K562 (cell line): ENCODE measurements at regions not wholly inside any gene's neighbourhood (a gene's known extent, or its start where the extent isn't known, plus 50 kb on each side); places are given as distances from the start of the nearest gene placed in this dataset.

Source experiments
- ATAC-seq: fragments of 200-7000 bp; cut with Tn5 transposase; 3 replicates; pipeline ENCODE4 v1.9.1; 2020; ENCODE audit warnings: moderate library complexity
- BruUV-seq: library from RNA; stranded (reverse); fragments of 400-500 nt; replicated peaks from 2 replicates; lab custom pipeline; 2021; lab: Mats Ljungman, UMichigan
- CTCF ChIA-PET: fragments of 300-600 bp; formaldehyde crosslinking; extraction: SDS; loops from one replicate; lab custom pipeline; 2021; ENCODE audit warnings: low intra/inter-chr PET ratio; lab: Yijun Ruan, JAX
- POLR2A ChIA-PET: fragments of 300-600, 350-650 bp; sonication (Branson Sonifier 250); formaldehyde crosslinking; extraction: SDS; loops from one replicate; lab custom pipeline; 2021; ENCODE audit warnings: antibody characterized with exemption, inconsistent platforms; lab: Yijun Ruan, JAX
- DNase-seq, 4 experiments: peaks; one replicate each; pipeline versions ENCODE4 v3.0.0 to v3.0.0-alpha.2; 2011 to 2018; ENCODE audit warnings: low spot score in 3 of 4, mixed read lengths in 3 of 4; ENCODE audit errors: extremely low read depth in 1 of 4
- FAIRE-seq: peaks from 2 replicates; lab custom pipeline; 2011; peaks lifted over from hg19 to GRCh38; lab: Jason Lieb, UNC
- H2AFZ ChIP-seq: 2 replicates; pipeline ENCODE4 v1.6.0; 2011; ENCODE audit warnings: low read depth, low read length, control low read depth, inconsistent platforms
- H3K27ac ChIP-seq: fragments of 200-600 bp; 3 replicates; pipeline ENCODE4 v1.8.0; 2011; ENCODE audit warnings: low read depth, mild to moderate bottlenecking, control low read depth, inconsistent platforms, low read length, moderate library complexity, mixed read lengths; ENCODE audit errors: extremely low read depth
- H3K27me3 ChIP-seq, 2 experiments: fragments of 300-600 bp in 1 of 2; 2 replicates in 1 of 2; 3 replicates in 1 of 2; pipeline versions ENCODE4 v1.6.0 to v1.8.0; 2011; ENCODE audit warnings: inconsistent platforms in 2 of 2, low read length in 2 of 2, mild to moderate bottlenecking in 1 of 2, mixed read lengths in 1 of 2, moderate library complexity in 1 of 2; ENCODE audit not compliant: control insufficient read depth in 2 of 2, insufficient read depth in 2 of 2
- H3K36me3 ChIP-seq: fragments of 300-600 bp; 3 replicates; pipeline ENCODE4 v1.8.0; 2011; ENCODE audit warnings: mild to moderate bottlenecking, low read length, inconsistent platforms; ENCODE audit not compliant: control insufficient read depth, insufficient read depth
- H3K4me1 ChIP-seq, 2 experiments: fragments of 200-600 bp in 1 of 2; replicated peaks in 1 of 2; 2 replicates in 1 of 2; 3 replicates in 1 of 2; pipeline versions ENCODE4 v1.5.1 to v1.8.0; 2011; ENCODE audit warnings: inconsistent platforms in 2 of 2, low read length in 2 of 2, mild to moderate bottlenecking in 1 of 2, mixed read lengths in 1 of 2, moderate library complexity in 1 of 2; ENCODE audit not compliant: control insufficient read depth in 2 of 2, insufficient read depth in 2 of 2
- H3K4me2 ChIP-seq: 2 replicates; pipeline ENCODE4 v1.6.1; 2011; ENCODE audit warnings: low read length, control low read depth, inconsistent platforms, mixed read lengths; ENCODE audit not compliant: insufficient read depth
- H3K4me3 ChIP-seq: fragments of 200-600 bp; sonication (generic), shearing (Covaris generic); 2 replicates; pipeline ENCODE4 v1.5.1; 2016; ENCODE audit warnings: control low read depth, inconsistent platforms
- H3K79me2 ChIP-seq: fragments of 200-600 bp; 3 replicates; pipeline ENCODE4 v1.8.0; 2011; ENCODE audit warnings: low read length, inconsistent platforms; ENCODE audit not compliant: control insufficient read depth, insufficient read depth
- H3K9ac ChIP-seq, 2 experiments: 2 replicates each; pipeline versions ENCODE4 v1.6.0 to v1.6.1; 2011; ENCODE audit warnings: low read depth in 2 of 2, low read length in 2 of 2, control low read depth in 1 of 2, inconsistent platforms in 1 of 2, mild to moderate bottlenecking in 1 of 2, mixed read lengths in 1 of 2; ENCODE audit not compliant: insufficient read depth in 1 of 2
- H3K9me1 ChIP-seq: one replicate; pipeline ENCODE4 v1.6.0; 2011; ENCODE audit warnings: inconsistent platforms, mild to moderate bottlenecking, low read length, moderate library complexity; ENCODE audit not compliant: control insufficient read depth, insufficient read depth
- H3K9me3 ChIP-seq: replicated peaks from 2 replicates; pipeline ENCODE4 v1.5.1; 2011; ENCODE audit warnings: low read depth, low read length, inconsistent platforms; ENCODE audit not compliant: control insufficient read depth, insufficient read depth
- H4K20me1 ChIP-seq: replicated peaks from 2 replicates; pipeline ENCODE4 v1.6.1; 2011; ENCODE audit warnings: low read length, inconsistent platforms, mixed read lengths; ENCODE audit not compliant: control insufficient read depth, insufficient read depth
- ELF2 ChIP-seq: fragments of 250-450 bp; sonication (Bioruptor Pico); IDR thresholded peaks from 2 replicates; pipeline ENCODE4 v1.5.0; 2021; ENCODE audit warnings: mild to moderate bottlenecking
- ILK ChIP-seq: fragments of 450-650 bp; IDR thresholded peaks from 2 replicates; pipeline ENCODE4 v1.6.1; 2016; ENCODE audit warnings: missing genetic modification characterization, low read depth, mild to moderate bottlenecking, missing compliant biosample characterization, moderate library complexity, borderline replicate concordance
- NR4A1 ChIP-seq, 2 experiments: fragments of 250-450 bp in 1 of 2; fragments of 450-650 bp in 1 of 2; sonication (Bioruptor Pico) in 1 of 2; IDR thresholded peaks; 2 replicates each; pipeline versions ENCODE4 v1.4.0 to v1.6.1; 2016 to 2020; ENCODE audit warnings: mild to moderate bottlenecking in 2 of 2, missing compliant biosample characterization in 1 of 2, missing genetic modification characterization in 1 of 2, moderate library complexity in 1 of 2
- VEZF1 ChIP-seq: fragments of 200-800 bp; sonication (Bioruptor generic); IDR thresholded peaks from 2 replicates; pipeline ENCODE4 v1.6.1; 2017; ENCODE audit warnings: missing genetic modification characterization, missing compliant biosample characterization
- ZNF707 ChIP-seq: fragments of 250-450 bp; sonication (Bioruptor Pico); conservative IDR thresholded peaks from 2 replicates; pipeline ENCODE4 v1.8.0; 2022; ENCODE audit warnings: inconsistent platforms, mild to moderate bottlenecking, moderate library complexity
- WGBS: fragments of 100-300 bp; shearing (Covaris generic); methylation state at CpG from one replicate; pipeline ENCODE4 v1.1.6; 2016; ENCODE audit warnings: low coverage, mixed read lengths; ENCODE audit not compliant: insufficient coverage; ENCODE audit errors: missing lambda C conversion rate; 5-methylcytosine and 5-hydroxymethylcytosine counted together
- in situ Hi-C: fragments of 300-500 bp; cut with MboI; formaldehyde crosslinking; loops from 4 replicates; pipeline ENCODE4 v1.15.0; 2018; ENCODE audit warnings: inconsistent platforms, mixed read lengths
- intact Hi-C: fragments of 100-400 bp; cut with micrococcal nuclease; formaldehyde crosslinking; loops from 2 replicates; pipeline ENCODE4 v1.14.2; 2022

GRCh38 chr14:98085751-98086150 is 1186.2 kb downstream of the BCL11B start:
- Histone ChIP-seq H3K9me1 (no peaks in the 10 kb centered on the region), H3K9ac (no peak overlapping the region), H3K4me1 (no peaks in the 10 kb centered on the region), H3K9me3 (no peaks in the 10 kb centered on the region), H3K4me3 (no peak overlapping the region), H2AFZ (no peak overlapping the region), H3K4me2 (no peak overlapping the region), H3K79me2 (no peaks in the 10 kb centered on the region), H4K20me1 (no peaks in the 10 kb centered on the region), H3K27ac (no peak overlapping the region), H3K27me3 (no peaks in the 10 kb centered on the region), H3K36me3 (no peaks in the 10 kb centered on the region)
- 0% methylated on average over 1 of the region's 1 CpG for WGBS
- ChIA-PET CTCF (no interaction called here), POLR2A (no interaction called here)
- intact Hi-C loops (no loop called here), in situ Hi-C loops (no loop called here)
- ATAC-seq (no peak), DNase-seq (no peak), FAIRE-seq (no peak)
- TF ChIP-seq NR4A1 (CRISPR knock-in tag; IDR thresholded peaks at IDR 0.05), result no peak
- TF ChIP-seq NR4A1 (tag; IDR thresholded peaks at IDR 0.05), result no peak
- TF ChIP-seq ZNF707, result no peak
- TF ChIP-seq ILK (tag), result no peak
- no peak for TF ChIP-seq ELF2 (CRISPR knock-in tag)
- no peak for TF ChIP-seq VEZF1
- no TSS peak for BruUV-seq
